Calu3 (cell line): ENCODE measurements at regions not wholly inside any gene's neighbourhood (a gene's known extent, or its start where the extent isn't known, plus 50 kb on each side); places are given as distances from the start of the nearest gene placed in this dataset.

Source experiments
- BruUV-seq: library from RNA; stranded (reverse); fragments of 400-500 nt; replicated peaks from 2 replicates; lab custom pipeline; 2021; lab: Mats Ljungman, UMichigan
- CTCF ChIA-PET: fragments of 300-600 bp; sonication (Branson Sonifier 250); formaldehyde crosslinking; loops from one replicate; lab custom pipeline; 2022; ENCODE audit warnings: antibody characterized with exemption; lab: Charles Lee
- DNase-seq: peaks from one replicate; pipeline ENCODE4 v3.0.0; 2022
- H3K27ac Mint-ChIP-seq: one replicate; pipeline ENCODE4 v1.8.0; 2022; ENCODE audit warnings: mixed read lengths; ENCODE audit not compliant: unreplicated experiment
- H3K27me3 Mint-ChIP-seq: one replicate; pipeline ENCODE4 v1.8.0; 2022; ENCODE audit warnings: mixed read lengths; ENCODE audit not compliant: unreplicated experiment
- H3K36me3 Mint-ChIP-seq: one replicate; pipeline ENCODE4 v1.8.0; 2022; ENCODE audit warnings: mild to moderate bottlenecking, moderate library complexity, mixed read lengths; ENCODE audit not compliant: insufficient read depth, unreplicated experiment
- H3K4me1 Mint-ChIP-seq: one replicate; pipeline ENCODE4 v1.8.0; 2022; ENCODE audit warnings: mild to moderate bottlenecking, low read depth, mixed read lengths; ENCODE audit not compliant: unreplicated experiment
- H3K4me3 Mint-ChIP-seq: one replicate; pipeline ENCODE4 v1.8.0; 2022; ENCODE audit warnings: mild to moderate bottlenecking, low read depth, moderate library complexity, mixed read lengths; ENCODE audit not compliant: unreplicated experiment
- H3K9me3 Mint-ChIP-seq: one replicate; pipeline ENCODE4 v1.8.0; 2022; ENCODE audit warnings: low read depth, mixed read lengths; ENCODE audit not compliant: unreplicated experiment
- intact Hi-C: fragments of 100-400 bp; cut with micrococcal nuclease; formaldehyde crosslinking; loops from one replicate; pipeline ENCODE4 v1.10.0; 2022; ENCODE audit not compliant: unreplicated experiment
- TF ChIP-seq, protein P1 (sequence below): fragments of 200-600 bp; IDR thresholded peaks from one replicate; pipeline ENCODE4 v1.8.0; 2022; ENCODE audit warnings: antibody characterized with exemption; ENCODE audit not compliant: unreplicated experiment

- Mint-ChIP-seq H3K36me3 (no peaks in the 10 kb centered on the region), H3K9me3 (no peaks in the 10 kb centered on the region), H3K4me1 (no peaks in the 10 kb centered on the region), H3K4me3 (no peak overlapping the region), H3K27me3 (peaks cover 93% of the 10 kb centered on the region), H3K27ac (no peak overlapping the region)
- no peak for DNase-seq
- TF ChIP-seq, protein P1, sequence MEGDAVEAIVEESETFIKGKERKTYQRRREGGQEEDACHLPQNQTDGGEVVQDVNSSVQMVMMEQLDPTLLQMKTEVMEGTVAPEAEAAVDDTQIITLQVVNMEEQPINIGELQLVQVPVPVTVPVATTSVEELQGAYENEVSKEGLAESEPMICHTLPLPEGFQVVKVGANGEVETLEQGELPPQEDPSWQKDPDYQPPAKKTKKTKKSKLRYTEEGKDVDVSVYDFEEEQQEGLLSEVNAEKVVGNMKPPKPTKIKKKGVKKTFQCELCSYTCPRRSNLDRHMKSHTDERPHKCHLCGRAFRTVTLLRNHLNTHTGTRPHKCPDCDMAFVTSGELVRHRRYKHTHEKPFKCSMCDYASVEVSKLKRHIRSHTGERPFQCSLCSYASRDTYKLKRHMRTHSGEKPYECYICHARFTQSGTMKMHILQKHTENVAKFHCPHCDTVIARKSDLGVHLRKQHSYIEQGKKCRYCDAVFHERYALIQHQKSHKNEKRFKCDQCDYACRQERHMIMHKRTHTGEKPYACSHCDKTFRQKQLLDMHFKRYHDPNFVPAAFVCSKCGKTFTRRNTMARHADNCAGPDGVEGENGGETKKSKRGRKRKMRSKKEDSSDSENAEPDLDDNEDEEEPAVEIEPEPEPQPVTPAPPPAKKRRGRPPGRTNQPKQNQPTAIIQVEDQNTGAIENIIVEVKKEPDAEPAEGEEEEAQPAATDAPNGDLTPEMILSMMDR, result no peak
- intact Hi-C loops, result no loop called here
- BruUV-seq, result no TSS peak
- CTCF ChIA-PET, result no interaction called here
Measured at GRCh38 chr11:119795690-119796089, 66.7 kb upstream of the NECTIN1 start.

- intact Hi-C loops, result no loop called here
- H3K27ac Mint-ChIP-seq, result no peak overlapping the region
- H3K27me3 Mint-ChIP-seq, result peaks cover 94% of the 10 kb centered on the region
- CTCF ChIA-PET, result no interaction called here
- peak; percentile 14 for DNase-seq
- H3K36me3 Mint-ChIP-seq, result no peaks in the 10 kb centered on the region
- TF ChIP-seq, protein P1, result no peak
- no peaks in the 10 kb centered on the region for H3K9me3 Mint-ChIP-seq
- BruUV-seq, result no TSS peak
- H3K4me3 Mint-ChIP-seq, result no peak overlapping the region
- H3K4me1 Mint-ChIP-seq, result no peaks in the 10 kb centered on the region
Measured at GRCh38 chr11:119795231-119795630, 66.2 kb upstream of the NECTIN1 start.

DNA sequence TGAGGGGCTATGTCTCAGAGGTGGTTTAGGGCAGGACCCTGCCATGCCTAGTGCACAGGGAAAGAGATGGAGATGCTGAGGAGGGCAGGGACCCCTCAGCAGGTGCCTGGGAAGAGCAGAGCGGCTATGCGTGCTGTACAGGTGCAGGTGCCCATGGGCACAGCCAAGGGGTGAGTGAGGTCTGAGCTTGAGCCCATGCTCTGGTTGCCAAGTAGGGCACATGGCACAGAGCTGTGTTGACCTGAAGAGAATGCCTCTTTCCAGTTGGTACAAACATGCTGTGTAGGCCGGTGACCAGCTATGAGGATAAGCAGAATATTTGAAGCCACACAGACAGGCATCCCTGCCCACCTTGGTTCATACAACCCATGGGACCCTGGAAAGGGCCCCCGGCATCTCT is 65.8 kb upstream of the NECTIN1 start:
- CTCF ChIA-PET, result no interaction called here
- DNase-seq, result no peak
- no peaks in the 10 kb centered on the region for H3K36me3 Mint-ChIP-seq
- TF ChIP-seq, protein P1, result no peak
- no peak overlapping the region for H3K4me3 Mint-ChIP-seq
- no peaks in the 10 kb centered on the region for H3K4me1 Mint-ChIP-seq
- H3K27ac Mint-ChIP-seq, result no peak overlapping the region
- BruUV-seq, result no TSS peak
- no peaks in the 10 kb centered on the region for H3K9me3 Mint-ChIP-seq
- intact Hi-C loops, result no loop called here
- peaks cover 90% of the 10 kb centered on the region for H3K27me3 Mint-ChIP-seq

GRCh38 chr11:119794141-119794665 is 65.2 kb upstream of the NECTIN1 start:
- Mint-ChIP-seq H3K9me3 (no peaks in the 10 kb centered on the region), H3K4me1 (no peaks in the 10 kb centered on the region), H3K36me3 (no peaks in the 10 kb centered on the region), H3K4me3 (no peak overlapping the region), H3K27ac (no peak overlapping the region), H3K27me3 (peaks cover 84% of the 10 kb centered on the region)
- CTCF ChIA-PET, result no interaction called here
- BruUV-seq, result no TSS peak
- TF ChIP-seq, protein P1, result no peak
- intact Hi-C loops, result no loop called here
- DNase-seq, result no peak
